ENCODE measurements at regions not wholly inside any gene's neighbourhood (a gene's known extent, or its start where the extent isn't known, plus 50 kb on each side); places are given as distances from the start of the nearest gene placed in this dataset.
"Not testable (repeated sequence)": the region's sequence is repeated elsewhere in the genome, so short reads cannot be mapped to it uniquely, and the experiment has no call there.

GRCh38 chr7:89687211-89687610 lies 467.1 kb upstream of the STEAP1 start:
- intact Hi-C loops (cut with micrococcal nuclease), result no loop called here
- Histone ChIP-seq H3K36me3 (no peaks in the 10 kb centered on the region), H3K9me3 (replicated peaks) (peaks cover 12% of the 10 kb centered on the region), H3K4me1 (no peaks in the 10 kb centered on the region), H3K27me3 (ENCODE audit: low read depth) (no peaks in the 10 kb centered on the region), H3K27ac (replicated peaks) (no peak overlapping the region), H3K4me3 (no peak overlapping the region)
- TF ChIP-seq CTCF (IDR thresholded peaks at IDR 0.05; ENCODE audit: borderline replicate concordance), result no peak
- DNase-seq, result no peak

DNA sequence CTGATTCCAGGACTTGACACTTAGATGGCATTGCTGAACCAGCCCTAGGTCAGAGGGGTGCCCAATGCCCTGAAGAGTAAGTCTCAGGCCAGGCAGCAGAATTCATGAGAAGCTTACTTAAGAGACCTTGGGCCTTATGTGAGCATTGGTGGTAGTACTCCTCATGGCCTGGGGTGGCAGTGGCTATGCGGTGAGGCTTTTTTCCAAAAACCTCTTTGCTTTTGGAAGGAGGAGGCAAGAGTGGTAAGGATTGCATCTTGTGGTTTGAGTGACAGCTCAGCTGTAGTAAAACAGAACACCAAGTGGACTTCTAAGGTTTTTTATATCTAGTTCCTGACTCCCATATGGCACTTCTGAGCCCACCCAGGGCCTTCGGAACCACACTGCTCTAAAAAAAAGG lies 459.0 kb upstream of the STEAP1 start:
- no peaks in the 10 kb centered on the region for H3K4me1 ChIP-seq
- no peaks in the 10 kb centered on the region for H3K36me3 ChIP-seq
- peaks cover 66% of the 10 kb centered on the region for H3K9me3 ChIP-seq (replicated peaks)
- intact Hi-C loops (cut with micrococcal nuclease), result no loop called here
- H3K27me3 ChIP-seq (ENCODE audit: low read depth), result no peaks in the 10 kb centered on the region
- DNase-seq, result no peak
- no peak overlapping the region for H3K27ac ChIP-seq (replicated peaks)
- H3K4me3 ChIP-seq, result no peak overlapping the region
- TF ChIP-seq CTCF (IDR thresholded peaks at IDR 0.05; ENCODE audit: borderline replicate concordance), result no peak

DNA sequence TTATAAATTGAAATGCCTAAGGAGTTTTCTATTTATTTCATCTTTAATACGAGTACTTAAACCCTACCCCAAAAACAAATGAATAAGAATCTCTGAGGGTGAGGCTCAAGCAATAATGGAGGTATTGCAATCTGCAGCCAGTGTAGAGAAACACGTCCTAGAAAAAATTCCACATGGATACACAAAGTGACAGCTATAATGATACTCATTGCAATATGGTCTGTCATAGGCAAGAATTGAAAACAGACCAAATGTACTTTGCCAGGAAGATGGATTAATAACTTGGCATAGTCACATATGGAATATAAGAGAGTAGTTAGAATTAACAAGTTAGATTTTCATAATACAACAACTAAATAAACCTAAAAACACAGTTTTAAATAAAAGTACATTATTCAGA lies 440.1 kb upstream of the STEAP1 start:
- no peak overlapping the region for H3K27ac ChIP-seq (replicated peaks)
- H3K4me1 ChIP-seq, result no peaks in the 10 kb centered on the region
- no peak for DNase-seq
- no peak for TF ChIP-seq CTCF (IDR thresholded peaks at IDR 0.05; ENCODE audit: borderline replicate concordance)
- H3K9me3 ChIP-seq (replicated peaks), result peaks cover 6% of the 10 kb centered on the region
- intact Hi-C loops (cut with micrococcal nuclease), result no loop called here
- no peaks in the 10 kb centered on the region for H3K27me3 ChIP-seq (ENCODE audit: low read depth)
- H3K4me3 ChIP-seq, result no peak overlapping the region
- H3K36me3 ChIP-seq, result no peaks in the 10 kb centered on the region

DNA sequence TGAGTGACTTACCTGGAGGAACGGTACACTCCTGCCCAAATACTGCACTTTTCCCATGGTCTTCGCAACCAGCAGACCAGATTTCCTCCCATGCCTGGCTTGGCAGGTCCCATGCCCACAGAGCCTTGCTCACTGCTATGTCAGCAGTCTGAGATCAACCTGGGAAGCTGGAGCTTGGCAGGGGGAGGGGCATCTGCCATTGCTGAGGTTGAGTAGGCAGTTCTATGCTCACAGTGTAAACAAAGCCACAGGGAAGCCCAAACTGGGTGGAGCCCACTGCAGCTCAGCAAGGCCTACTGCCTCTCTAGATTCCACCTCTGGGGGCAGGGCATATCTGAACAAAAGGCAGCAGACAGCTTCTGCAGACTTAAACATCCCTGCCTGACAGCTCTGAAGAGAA lies 435.3 kb upstream of the STEAP1 start:
- H3K9me3 ChIP-seq (replicated peaks); intact Hi-C loops (cut with micrococcal nuclease); H3K27me3 ChIP-seq (ENCODE audit: low read depth); H3K4me1 ChIP-seq; DNase-seq; H3K36me3 ChIP-seq; H3K27ac ChIP-seq (replicated peaks); H3K4me3 ChIP-seq: not testable (repeated sequence)

- Histone ChIP-seq H3K4me3 (no peak overlapping the region), H3K36me3 (no peaks in the 10 kb centered on the region), H3K9me3 (replicated peaks) (no peaks in the 10 kb centered on the region), H3K4me1 (no peaks in the 10 kb centered on the region), H3K27ac (replicated peaks) (no peak overlapping the region), H3K27me3 (ENCODE audit: low read depth) (no peaks in the 10 kb centered on the region)
- DNase-seq, result no peak
- intact Hi-C loops (cut with micrococcal nuclease), result no loop called here
- no peak for TF ChIP-seq CTCF (IDR thresholded peaks at IDR 0.05; ENCODE audit: borderline replicate concordance)
These were observed 425.8 kb upstream of the STEAP1 start for GRCh38 chr7:89728481-89728880.

DNA sequence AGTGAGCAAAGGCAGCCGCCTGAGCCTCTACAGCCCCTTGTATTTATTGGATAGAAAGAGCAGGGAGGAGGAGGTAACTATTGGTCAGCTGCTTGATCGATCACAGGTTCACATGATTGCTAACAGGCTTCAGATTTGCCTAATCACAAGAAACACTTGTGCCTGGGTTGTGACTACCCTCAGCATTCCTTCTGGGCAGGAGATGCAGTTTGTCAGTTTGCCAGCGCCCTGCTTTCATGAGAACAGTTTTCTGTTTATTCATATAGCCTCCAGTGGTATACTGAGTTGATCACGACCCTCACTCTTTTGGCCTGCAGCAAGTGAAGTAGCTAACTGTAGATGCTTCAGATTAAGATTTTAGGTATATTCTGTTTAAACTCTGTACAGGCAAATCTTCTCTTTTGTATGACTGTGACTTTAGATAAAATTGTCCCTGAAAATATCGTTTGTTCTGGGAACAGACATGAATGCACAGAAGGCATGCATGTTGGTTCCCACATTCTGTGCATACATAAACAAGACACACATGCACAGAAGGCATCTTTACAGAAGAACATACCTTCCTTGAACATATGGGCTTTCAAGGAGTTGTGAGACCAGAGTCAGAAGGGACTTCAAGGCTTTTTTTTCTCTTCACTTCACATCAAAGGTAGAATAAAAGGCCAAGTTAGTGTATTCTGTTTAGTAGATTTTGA lies 422.4 kb upstream of the STEAP1 start:
- intact Hi-C loops (cut with micrococcal nuclease), result no loop called here
- TF ChIP-seq CTCF (IDR thresholded peaks at IDR 0.05; ENCODE audit: borderline replicate concordance), result no peak

More for the DNA sequence above, 422.4 kb upstream of the STEAP1 start:
- no peak overlapping the region for H3K4me3 ChIP-seq
- no peaks in the 10 kb centered on the region for H3K36me3 ChIP-seq
- no peaks in the 10 kb centered on the region for H3K27me3 ChIP-seq (ENCODE audit: low read depth)
- H3K9me3 ChIP-seq (replicated peaks), result peaks cover 10% of the 10 kb centered on the region
- no peaks in the 10 kb centered on the region for H3K4me1 ChIP-seq
- no peak for DNase-seq
- H3K27ac ChIP-seq (replicated peaks), result no peak overlapping the region

Measured in left ventricle myocardium inferior (tissue), 1 donor.